ENCODE measurements at regions not wholly inside any gene's neighbourhood (a gene's known extent, or its start where the extent isn't known, plus 50 kb on each side); places are given as distances from the start of the nearest gene placed in this dataset.

- no peak overlapping the region for H3K27ac ChIP-seq
- TF ChIP-seq ZFX (IDR thresholded peaks at IDR 0.05) (no peak), CTCF (conservative IDR thresholded peaks at IDR 0.05) (no peak)
Measured at GRCh38 chr18:73286584-73286983, 418.8 kb upstream of the NETO1 start.

- H3K27ac ChIP-seq: no peak overlapping the region
- TF ChIP-seq ZFX (IDR thresholded peaks at IDR 0.05) (no peak), CTCF (conservative IDR thresholded peaks at IDR 0.05) (no peak)
Measured at GRCh38 chr18:73283788-73284187, 416.0 kb upstream of the NETO1 start.

GRCh38 chr18:73283032-73283431 is 415.2 kb upstream of the NETO1 start:
- H3K27ac ChIP-seq: no peak overlapping the region
- TF ChIP-seq CTCF (conservative IDR thresholded peaks at IDR 0.05): no peak
- no peak for TF ChIP-seq ZFX (IDR thresholded peaks at IDR 0.05)

GRCh38 chr18:73279498-73279897 is 411.7 kb upstream of the NETO1 start:
- TF ChIP-seq CTCF (conservative IDR thresholded peaks at IDR 0.05): no peak
- TF ChIP-seq ZFX (IDR thresholded peaks at IDR 0.05): no peak

GRCh38 chr18:73274812-73275621 is 407.2 kb upstream of the NETO1 start:
- no peak for TF ChIP-seq ZFX (IDR thresholded peaks at IDR 0.05)
- TF ChIP-seq CTCF (conservative IDR thresholded peaks at IDR 0.05): no peak
- no peak overlapping the region for H3K27ac ChIP-seq

More at GRCh38 chr18:73279498-73279897, 411.7 kb upstream of the NETO1 start:
- no peak overlapping the region for H3K27ac ChIP-seq

GRCh38 chr18:73270920-73271634 is 403.3 kb upstream of the NETO1 start:
- no peak overlapping the region for H3K27ac ChIP-seq
- TF ChIP-seq CTCF (conservative IDR thresholded peaks at IDR 0.05) (no peak), ZFX (IDR thresholded peaks at IDR 0.05) (no peak)

- no peak for TF ChIP-seq CTCF (conservative IDR thresholded peaks at IDR 0.05)
- no peak for TF ChIP-seq ZFX (IDR thresholded peaks at IDR 0.05)
- H3K27ac ChIP-seq: no peak overlapping the region
Measured at GRCh38 chr18:73264562-73264921, 396.8 kb upstream of the NETO1 start.

All from C4-2B (cell line).